ENCODE measurements at regions not wholly inside any gene's neighbourhood (a gene's known extent, or its start where the extent isn't known, plus 50 kb on each side); places are given as distances from the start of the nearest gene placed in this dataset.

DNA sequence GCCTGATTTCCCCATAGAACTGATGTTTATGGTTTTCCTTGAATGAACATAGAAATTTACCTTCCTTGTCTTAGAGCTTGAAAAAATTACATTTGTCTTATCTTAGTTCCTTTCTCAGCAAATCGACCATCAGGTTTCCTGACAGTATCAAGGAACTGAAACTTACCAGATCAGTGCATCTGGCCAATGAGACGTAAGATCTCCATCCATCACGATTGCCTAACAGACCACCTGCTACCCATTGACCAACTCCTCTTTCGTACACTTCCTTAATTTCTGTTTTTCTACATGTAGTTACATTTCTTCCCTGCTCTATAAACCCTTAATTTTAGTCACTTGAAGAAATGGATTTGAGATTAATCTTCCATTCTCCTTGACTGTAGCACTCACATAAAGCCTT, 57.4 kb upstream of the TMPRSS15 start:
- Mint-ChIP-seq H3K9me3 (peaks cover 7% of the 10 kb centered on the region), H3K4me1 (ENCODE audit: low read depth) (no peaks in the 10 kb centered on the region), H3K27ac (no peak overlapping the region), H3K4me3 (no peak overlapping the region), H3K36me3 (ENCODE audit: low read depth) (no peaks in the 10 kb centered on the region), H3K27me3 (ENCODE audit: low read depth) (no peaks in the 10 kb centered on the region)
- no peak for DNase-seq
- intact Hi-C loops (cut with micrococcal nuclease) = no loop called here
- CTCF ChIA-PET = no interaction called here

GRCh38 chr21:18461743-18462142, 58.2 kb upstream of the TMPRSS15 start:
- Mint-ChIP-seq H3K4me3 (no peak overlapping the region), H3K36me3 (ENCODE audit: low read depth) (no peaks in the 10 kb centered on the region), H3K27ac (no peak overlapping the region), H3K27me3 (ENCODE audit: low read depth) (no peaks in the 10 kb centered on the region), H3K9me3 (peaks cover 7% of the 10 kb centered on the region), H3K4me1 (ENCODE audit: low read depth) (no peaks in the 10 kb centered on the region)
- no peak for DNase-seq
- intact Hi-C loops (cut with micrococcal nuclease) = no loop called here
- CTCF ChIA-PET = no interaction called here

DNA sequence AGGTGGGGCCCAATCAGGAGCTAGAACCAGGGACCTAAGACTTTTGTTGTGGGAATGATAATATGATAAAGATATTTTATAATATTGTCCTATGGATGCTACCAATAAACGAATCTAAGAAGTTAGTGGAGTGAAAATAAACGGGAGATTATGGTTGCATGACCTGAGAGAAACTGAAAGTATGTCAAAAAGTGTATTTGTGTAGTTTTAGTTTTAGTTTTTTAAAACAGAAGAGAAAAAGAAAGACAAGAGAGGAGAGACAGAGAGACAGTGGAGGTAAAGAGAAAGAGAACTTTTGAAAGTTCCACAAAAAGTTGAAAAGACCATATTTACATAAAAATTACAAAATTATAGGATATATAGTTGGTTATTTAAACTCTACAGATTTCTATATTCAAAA, 64.1 kb upstream of the TMPRSS15 start:
- Mint-ChIP-seq H3K9me3 (peaks cover 7% of the 10 kb centered on the region), H3K27me3 (ENCODE audit: low read depth) (no peaks in the 10 kb centered on the region), H3K36me3 (ENCODE audit: low read depth) (no peaks in the 10 kb centered on the region), H3K27ac (no peak overlapping the region), H3K4me1 (ENCODE audit: low read depth) (no peaks in the 10 kb centered on the region), H3K4me3 (no peak overlapping the region)
- no peak for DNase-seq
- intact Hi-C loops (cut with micrococcal nuclease) = no loop called here
- CTCF ChIA-PET = no interaction called here

DNA sequence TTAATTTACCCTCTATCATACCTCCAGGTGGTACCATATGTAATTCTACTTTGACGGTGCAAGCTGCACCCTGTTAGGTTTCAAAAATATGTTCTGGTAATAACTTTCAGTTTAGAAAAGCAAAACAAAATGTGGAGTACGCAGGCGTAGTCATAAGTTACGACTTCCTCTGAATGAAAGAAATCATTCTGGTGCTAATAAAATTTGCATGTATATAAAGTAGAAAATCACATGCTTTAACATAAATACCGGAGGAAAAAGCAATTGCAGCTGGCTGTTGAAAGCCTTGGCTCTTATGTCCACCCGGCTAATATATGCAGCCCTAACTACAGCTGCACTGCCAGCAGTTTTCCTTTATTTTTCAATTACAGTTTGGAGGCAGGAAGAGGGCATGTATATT, 65.2 kb upstream of the TMPRSS15 start:
- CTCF ChIA-PET = no interaction called here

DNA sequence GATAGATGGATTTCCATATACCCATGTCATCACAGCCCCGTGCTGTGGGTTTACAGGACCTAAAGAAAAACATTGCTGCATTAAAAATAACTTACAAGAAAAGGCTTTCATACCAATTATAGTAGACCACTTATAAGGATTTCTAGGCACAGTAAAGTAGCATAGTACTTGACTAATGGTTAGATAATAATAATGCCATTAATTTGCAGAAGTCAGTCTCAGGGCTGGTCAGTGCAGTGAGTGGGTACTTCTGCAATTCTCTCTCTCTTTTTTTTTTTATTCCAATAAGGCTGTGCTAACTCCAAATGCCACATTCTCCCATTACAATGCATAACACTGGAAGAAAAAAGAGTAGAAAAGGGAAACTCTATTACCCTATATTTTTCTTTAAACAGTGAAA, 73.1 kb upstream of the TMPRSS15 start:
- no peak overlapping the region for H3K27ac Mint-ChIP-seq

More for the DNA sequence above, 65.2 kb upstream of the TMPRSS15 start:
- Mint-ChIP-seq H3K27ac (no peak overlapping the region), H3K36me3 (ENCODE audit: low read depth) (no peaks in the 10 kb centered on the region), H3K27me3 (ENCODE audit: low read depth) (no peaks in the 10 kb centered on the region), H3K4me3 (no peak overlapping the region), H3K4me1 (ENCODE audit: low read depth) (no peaks in the 10 kb centered on the region), H3K9me3 (peaks cover 5% of the 10 kb centered on the region)
- DNase-seq = no peak
- intact Hi-C loops (cut with micrococcal nuclease) = no loop called here

GRCh38 chr21:18477043-18477442, 73.5 kb upstream of the TMPRSS15 start:
- H3K36me3 Mint-ChIP-seq (ENCODE audit: low read depth) = no peaks in the 10 kb centered on the region
- CTCF ChIA-PET = no interaction called here
- intact Hi-C loops (cut with micrococcal nuclease) = no loop called here
- H3K27me3 Mint-ChIP-seq (ENCODE audit: low read depth) = no peaks in the 10 kb centered on the region
- no peak overlapping the region for H3K27ac Mint-ChIP-seq
- H3K4me3 Mint-ChIP-seq = no peak overlapping the region
- no peaks in the 10 kb centered on the region for H3K4me1 Mint-ChIP-seq (ENCODE audit: low read depth)
- peaks cover 4% of the 10 kb centered on the region for H3K9me3 Mint-ChIP-seq
- no peak for DNase-seq

More for the DNA sequence above, 73.1 kb upstream of the TMPRSS15 start:
- no peak for DNase-seq
- Mint-ChIP-seq H3K9me3 (peaks cover 4% of the 10 kb centered on the region), H3K36me3 (ENCODE audit: low read depth) (no peaks in the 10 kb centered on the region), H3K4me3 (no peak overlapping the region), H3K4me1 (ENCODE audit: low read depth) (no peaks in the 10 kb centered on the region), H3K27me3 (ENCODE audit: low read depth) (no peaks in the 10 kb centered on the region)
- CTCF ChIA-PET = no interaction called here
- intact Hi-C loops (cut with micrococcal nuclease) = no loop called here

GRCh38 chr21:18478513-18478912, 74.9 kb upstream of the TMPRSS15 start:
- peaks cover 4% of the 10 kb centered on the region for H3K9me3 Mint-ChIP-seq
- no peaks in the 10 kb centered on the region for H3K4me1 Mint-ChIP-seq (ENCODE audit: low read depth)
- no peak overlapping the region for H3K4me3 Mint-ChIP-seq
- no peaks in the 10 kb centered on the region for H3K27me3 Mint-ChIP-seq (ENCODE audit: low read depth)
- intact Hi-C loops (cut with micrococcal nuclease) = no loop called here
- no peaks in the 10 kb centered on the region for H3K36me3 Mint-ChIP-seq (ENCODE audit: low read depth)
- CTCF ChIA-PET = no interaction called here
- H3K27ac Mint-ChIP-seq = no peak overlapping the region
- no peak for DNase-seq

DNA sequence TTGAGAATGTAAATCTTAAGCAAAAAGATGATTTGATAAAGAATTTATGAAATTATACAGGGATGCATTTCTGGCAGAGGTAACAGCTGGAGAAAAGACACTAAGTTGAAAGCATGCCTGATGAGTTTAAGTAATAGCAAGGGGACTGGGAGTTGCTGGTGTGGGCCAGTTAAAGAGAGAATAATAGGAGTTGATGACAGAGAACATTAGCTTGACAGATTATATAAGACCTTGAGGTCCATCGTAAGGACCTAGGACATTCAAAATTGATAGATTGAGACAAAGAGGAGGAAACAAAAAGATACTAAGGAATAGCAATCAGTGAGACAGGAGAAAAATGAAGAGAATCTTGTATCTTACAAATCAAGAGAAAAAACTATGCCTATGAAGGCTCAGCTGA, 84.7 kb upstream of the TMPRSS15 start:
- no peak overlapping the region for H3K4me3 Mint-ChIP-seq
- CTCF ChIA-PET = no interaction called here
- H3K27ac Mint-ChIP-seq = no peak overlapping the region
- no peaks in the 10 kb centered on the region for H3K27me3 Mint-ChIP-seq (ENCODE audit: low read depth)
- no peaks in the 10 kb centered on the region for H3K4me1 Mint-ChIP-seq (ENCODE audit: low read depth)
- DNase-seq = no peak
- H3K9me3 Mint-ChIP-seq = no peaks in the 10 kb centered on the region
- intact Hi-C loops (cut with micrococcal nuclease) = no loop called here
- H3K36me3 Mint-ChIP-seq (ENCODE audit: low read depth) = no peaks in the 10 kb centered on the region

DNA sequence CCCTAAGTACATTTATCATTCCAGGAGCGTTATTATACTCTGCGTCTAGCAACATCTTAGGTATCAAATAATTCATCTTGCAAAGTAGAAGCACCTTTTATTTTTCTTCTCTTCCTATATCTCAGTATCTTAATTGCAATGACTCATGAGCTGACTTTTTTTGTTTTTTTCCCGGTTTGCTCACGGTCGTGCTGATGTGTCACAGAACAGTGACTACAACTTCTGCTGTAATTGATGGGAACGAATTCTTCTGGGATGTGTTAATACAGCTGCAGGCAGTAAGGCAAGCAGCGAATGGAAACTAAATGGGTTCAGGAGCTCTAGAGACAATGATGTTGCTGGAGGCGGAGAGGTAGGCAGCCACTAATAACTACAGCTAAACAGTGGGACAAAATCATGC, 89.8 kb upstream of the TMPRSS15 start:
- intact Hi-C loops (cut with micrococcal nuclease) = loop anchor here (10.0 kb wide), 1 partner anchor 199 kb away; no protein-coding TSS in a partner anchor
- no peaks in the 10 kb centered on the region for H3K36me3 Mint-ChIP-seq (ENCODE audit: low read depth)
- H3K27me3 Mint-ChIP-seq (ENCODE audit: low read depth) = no peaks in the 10 kb centered on the region
- no peaks in the 10 kb centered on the region for H3K9me3 Mint-ChIP-seq
- H3K4me1 Mint-ChIP-seq (ENCODE audit: low read depth) = no peaks in the 10 kb centered on the region
- H3K27ac Mint-ChIP-seq = no peak overlapping the region
- no peak overlapping the region for H3K4me3 Mint-ChIP-seq
- CTCF ChIA-PET = no interaction called here
- DNase-seq = no peak

DNA sequence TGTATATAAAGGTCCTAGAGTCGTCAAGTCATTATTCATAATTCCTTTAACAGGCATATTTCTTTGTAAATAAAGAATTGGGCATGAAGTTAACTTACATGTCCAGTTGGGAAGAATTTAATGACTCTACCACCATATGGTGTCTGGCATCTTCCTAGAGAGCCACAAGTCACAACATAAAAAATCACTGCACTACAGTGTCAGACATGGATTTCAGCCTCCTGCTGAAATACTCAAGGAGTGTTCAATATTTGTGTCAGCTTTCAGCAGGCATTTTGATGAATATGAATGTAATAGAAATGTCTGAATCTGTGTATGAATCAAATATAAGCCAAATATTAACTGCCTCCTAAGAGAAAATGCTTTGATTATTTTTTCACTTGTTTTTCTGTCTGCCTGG, 91.9 kb upstream of the TMPRSS15 start:
- CTCF ChIA-PET = no interaction called here
- Mint-ChIP-seq H3K4me3 (no peak overlapping the region), H3K27me3 (ENCODE audit: low read depth) (no peaks in the 10 kb centered on the region), H3K9me3 (no peaks in the 10 kb centered on the region), H3K27ac (no peak overlapping the region), H3K4me1 (ENCODE audit: low read depth) (no peaks in the 10 kb centered on the region), H3K36me3 (ENCODE audit: low read depth) (no peaks in the 10 kb centered on the region)
- DNase-seq = no peak
- intact Hi-C loops (cut with micrococcal nuclease) = loop anchor here (10.0 kb wide), 1 partner anchor 201 kb away; no protein-coding TSS in a partner anchor

DNA sequence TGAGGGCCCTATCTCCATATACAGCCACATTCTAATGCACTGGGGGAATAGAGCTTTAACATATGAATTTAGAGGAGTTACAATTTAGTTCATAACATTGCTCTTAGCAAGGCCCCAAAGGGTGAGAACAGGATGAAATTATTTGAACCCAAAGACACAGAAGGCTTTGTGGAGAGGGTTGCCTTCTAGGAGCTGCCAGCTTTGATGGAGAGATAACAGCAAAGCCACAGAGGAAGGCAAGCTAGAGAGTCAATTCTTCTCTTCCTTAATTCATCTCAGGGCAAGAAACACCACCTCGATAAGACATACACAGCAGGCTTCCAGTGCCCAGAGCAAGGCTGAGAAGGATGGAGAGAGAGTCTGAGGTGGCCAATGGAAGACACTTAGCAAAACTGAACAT, 94.8 kb upstream of the TMPRSS15 start:
- Mint-ChIP-seq H3K27ac (no peak overlapping the region), H3K36me3 (ENCODE audit: low read depth) (no peaks in the 10 kb centered on the region), H3K27me3 (ENCODE audit: low read depth) (no peaks in the 10 kb centered on the region), H3K9me3 (peaks cover 2% of the 10 kb centered on the region), H3K4me3 (no peak overlapping the region), H3K4me1 (ENCODE audit: low read depth) (no peaks in the 10 kb centered on the region)
- CTCF ChIA-PET = no interaction called here
- intact Hi-C loops (cut with micrococcal nuclease) = loop anchor here (10.0 kb wide), 1 partner anchor 204 kb away; no protein-coding TSS in a partner anchor
- no peak for DNase-seq

DNA sequence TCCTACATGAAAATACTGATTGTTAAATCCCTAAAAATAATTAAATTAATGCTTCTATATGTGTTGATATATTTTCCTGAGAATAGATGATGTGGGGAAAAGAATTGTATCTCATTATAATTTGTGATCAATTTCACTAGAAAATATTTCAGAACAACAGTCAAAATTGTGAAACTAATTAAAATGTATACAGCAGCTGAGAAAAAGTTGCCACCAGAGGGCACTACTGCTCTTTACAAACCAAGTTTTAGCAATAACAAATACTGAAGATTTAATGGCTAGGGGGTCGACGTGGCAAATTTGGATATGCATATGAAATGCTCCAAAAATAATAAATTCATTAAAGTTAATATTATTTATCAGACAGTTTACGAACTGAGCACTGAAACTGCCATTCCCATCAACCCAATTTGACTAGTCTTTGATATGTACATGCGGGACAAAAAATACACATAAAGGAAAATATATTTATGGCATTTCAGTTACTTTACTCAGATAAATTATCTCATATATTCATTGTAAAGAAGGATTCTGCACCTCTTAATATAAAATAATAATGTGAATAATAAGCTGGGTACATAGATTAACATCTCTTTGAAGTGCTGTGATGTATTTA, 96.3 kb upstream of the TMPRSS15 start:
- intact Hi-C loops (cut with micrococcal nuclease) = loop anchor here (10.0 kb wide), 1 partner anchor 205 kb away; no protein-coding TSS in a partner anchor
- no peak overlapping the region for H3K4me3 Mint-ChIP-seq
- DNase-seq = peak; percentile 71
- no peaks in the 10 kb centered on the region for H3K27me3 Mint-ChIP-seq (ENCODE audit: low read depth)
- peaks cover 2% of the 10 kb centered on the region for H3K9me3 Mint-ChIP-seq
- CTCF ChIA-PET = interaction anchor here (0.6 to 0.9 kb wide), 2 partner anchors 15 to 125 kb away, joined by 3 read pairs; no protein-coding TSS in a partner anchor
- no peak overlapping the region for H3K27ac Mint-ChIP-seq
- H3K36me3 Mint-ChIP-seq (ENCODE audit: low read depth) = no peaks in the 10 kb centered on the region
- H3K4me1 Mint-ChIP-seq (ENCODE audit: low read depth) = no peaks in the 10 kb centered on the region

DNA sequence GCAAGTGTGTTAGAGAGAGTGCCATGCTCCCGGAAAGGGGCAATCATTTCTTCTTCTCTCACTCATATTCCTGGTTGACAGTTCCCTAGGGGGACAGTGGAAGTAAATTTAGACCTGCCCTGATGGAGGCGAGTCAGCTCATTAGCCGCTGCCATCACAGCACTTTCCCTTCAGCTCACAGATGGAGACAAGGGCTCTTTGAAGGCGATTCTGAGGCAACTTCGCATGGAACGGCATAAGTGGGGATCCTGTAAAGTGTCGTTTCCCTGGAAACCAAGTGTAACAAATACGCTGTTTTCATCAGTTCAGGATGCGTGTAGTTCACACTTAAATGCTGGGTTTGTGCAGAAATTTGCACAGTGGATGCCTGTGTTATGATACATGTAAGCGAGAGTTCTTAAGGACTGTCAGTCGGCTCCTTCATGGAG, 114.5 kb upstream of the TMPRSS15 start:
- no peak overlapping the region for H3K27ac Mint-ChIP-seq
- H3K4me1 Mint-ChIP-seq (ENCODE audit: low read depth) = no peaks in the 10 kb centered on the region
- CTCF ChIA-PET = no interaction called here
- H3K36me3 Mint-ChIP-seq (ENCODE audit: low read depth) = no peaks in the 10 kb centered on the region
- no peaks in the 10 kb centered on the region for H3K27me3 Mint-ChIP-seq (ENCODE audit: low read depth)
- DNase-seq = no peak
- H3K9me3 Mint-ChIP-seq = no peaks in the 10 kb centered on the region
- H3K4me3 Mint-ChIP-seq = no peak overlapping the region
- intact Hi-C loops (cut with micrococcal nuclease) = no loop called here

Data from activated naive CD4-positive, alpha-beta T cell treated with anti-CD3 and anti-CD28 coated beads for 36 hours (primary cell).